GOT3 (cell line): ENCODE measurements at regions not wholly inside any gene's neighbourhood (a gene's known extent, or its start where the extent isn't known, plus 50 kb on each side); places are given as distances from the start of the nearest gene placed in this dataset.
"Not testable (repeated sequence)": the region's sequence is repeated elsewhere in the genome, so short reads cannot be mapped to it uniquely, and the experiment has no call there.

Source experiments
- DNase-seq: peaks from one replicate; lab custom pipeline; 2025; ENCODE audit warnings: mixed read lengths; lab: John Stamatoyannopoulos, UW

DNA sequence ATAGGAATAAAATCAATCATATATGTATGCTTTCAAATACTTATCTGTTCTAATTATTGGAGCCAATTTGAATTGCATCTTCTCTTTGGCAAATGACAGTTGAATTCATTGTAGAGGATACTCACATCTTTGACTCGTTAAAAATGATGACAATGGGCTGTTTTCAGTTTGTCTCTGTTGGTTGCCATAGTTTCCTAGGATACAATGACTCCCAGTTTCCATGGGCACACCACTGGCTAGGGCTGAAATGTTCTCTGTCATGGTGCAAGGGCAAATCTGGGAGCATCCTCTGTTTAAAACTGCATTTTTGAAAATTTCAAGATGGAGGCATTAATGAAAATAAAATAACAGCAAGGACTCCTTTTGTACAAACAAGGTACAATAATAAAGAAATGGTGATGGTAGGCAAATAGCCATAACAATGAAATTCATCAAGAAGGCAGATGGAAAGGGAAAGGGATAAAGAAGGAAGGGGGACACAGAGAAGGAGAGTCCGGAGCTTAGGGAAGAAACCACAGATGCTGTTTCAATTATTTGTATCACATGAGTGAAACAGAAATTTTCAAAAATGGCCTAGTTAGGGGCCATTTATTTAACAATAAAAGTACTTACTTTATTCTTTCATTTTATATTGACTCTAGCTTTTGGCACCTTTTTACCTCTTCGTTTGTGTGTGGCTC lies 378.8 kb upstream of the SEMA6A start:
- no peak for DNase-seq

DNA sequence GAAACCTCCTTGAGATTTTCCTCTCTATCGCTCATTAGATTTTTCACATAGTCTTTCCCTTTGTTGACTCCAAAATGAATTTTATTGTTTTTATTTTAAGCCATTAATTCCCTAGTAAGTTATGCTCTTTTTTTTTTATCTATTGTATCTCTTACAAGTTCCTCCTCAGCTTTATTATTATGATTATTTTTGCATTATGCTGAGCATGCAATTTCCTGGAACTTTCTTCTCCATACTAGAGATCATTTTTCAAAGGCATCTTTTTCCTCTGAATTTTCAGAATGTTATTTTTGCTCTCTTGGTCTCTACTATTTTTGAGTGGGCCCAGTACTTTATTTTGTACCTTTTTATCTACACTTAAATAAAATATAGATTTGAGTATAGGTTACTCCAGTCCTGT lies 376.6 kb upstream of the SEMA6A start:
- no peak for DNase-seq

DNA sequence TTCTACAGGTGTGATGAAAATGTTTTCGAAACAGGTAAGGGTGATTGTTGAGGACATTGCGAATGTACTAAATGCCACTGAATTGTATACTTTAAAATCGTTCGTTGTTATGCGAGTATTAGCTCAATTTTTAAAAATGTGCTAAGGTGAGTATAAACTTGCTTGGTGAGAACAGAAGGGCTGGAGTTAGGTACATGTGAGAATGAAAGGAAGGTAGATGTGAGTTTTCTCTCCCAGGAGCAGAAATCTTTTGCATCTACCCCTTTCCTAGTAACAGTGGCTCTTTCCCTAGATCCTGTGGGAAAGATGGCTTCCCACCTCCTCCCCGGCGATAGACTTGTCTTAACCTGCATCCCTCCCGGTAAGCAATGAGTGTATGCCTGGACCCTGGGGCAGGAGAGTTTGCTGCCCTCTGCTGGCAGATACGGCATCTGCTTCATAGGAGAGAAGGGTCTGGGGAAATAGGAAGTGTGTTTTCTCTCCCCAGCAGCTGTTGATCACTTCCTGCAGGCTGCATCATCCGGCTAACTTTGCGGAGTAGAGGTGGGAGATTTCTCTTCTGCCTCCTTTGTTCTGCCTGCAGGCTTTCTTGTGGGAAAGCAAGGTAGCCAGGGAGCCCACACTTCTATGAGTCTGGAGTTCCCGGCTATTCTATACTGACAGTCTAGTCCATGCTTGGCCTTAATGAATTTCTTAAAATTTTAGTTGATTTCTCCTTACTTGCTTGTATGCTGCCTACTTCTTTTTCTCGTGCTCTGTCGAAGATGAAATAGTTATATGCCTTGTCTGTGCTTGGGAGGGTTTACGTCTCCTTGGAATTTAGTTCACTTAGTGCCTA lies 373.3 kb upstream of the SEMA6A start:
- no peak for DNase-seq

DNA sequence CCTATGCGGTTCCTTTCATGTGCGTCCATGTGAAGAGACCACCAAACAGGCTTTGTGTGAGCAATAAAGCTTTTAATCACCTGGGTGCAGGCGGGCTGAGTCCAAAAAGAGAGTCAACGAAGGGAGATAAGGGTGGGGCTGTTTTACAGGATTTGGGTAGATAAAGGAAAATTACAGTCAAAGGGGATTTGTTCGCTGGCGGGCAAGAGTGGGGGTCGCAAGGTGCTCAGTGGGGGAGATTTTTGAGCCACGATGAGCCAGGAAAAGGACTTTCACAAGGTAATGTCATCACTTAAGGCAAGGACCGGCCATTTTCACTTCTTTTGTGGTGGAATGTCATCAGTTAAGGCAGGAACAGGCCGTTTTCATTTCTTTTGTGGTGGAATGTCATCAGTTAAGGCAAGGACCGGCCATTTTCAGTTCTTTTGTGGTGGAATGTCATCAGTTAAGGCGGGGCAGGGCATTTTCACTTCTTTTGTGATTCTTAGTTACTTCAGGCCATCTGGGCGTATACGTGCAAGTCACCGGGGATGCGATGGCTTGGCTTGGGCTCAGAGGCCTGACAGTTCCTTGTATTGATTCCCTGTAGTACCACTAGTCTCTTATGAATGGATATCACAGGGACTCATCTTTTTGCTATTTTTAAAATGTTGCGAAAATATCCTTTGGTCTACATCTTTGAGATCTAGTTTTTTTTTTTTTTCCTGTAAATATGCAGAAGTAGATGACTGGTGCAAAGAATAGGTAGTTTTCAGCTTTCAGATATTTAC lies 371.2 kb upstream of the SEMA6A start:
- not testable (repeated sequence) for DNase-seq

DNA sequence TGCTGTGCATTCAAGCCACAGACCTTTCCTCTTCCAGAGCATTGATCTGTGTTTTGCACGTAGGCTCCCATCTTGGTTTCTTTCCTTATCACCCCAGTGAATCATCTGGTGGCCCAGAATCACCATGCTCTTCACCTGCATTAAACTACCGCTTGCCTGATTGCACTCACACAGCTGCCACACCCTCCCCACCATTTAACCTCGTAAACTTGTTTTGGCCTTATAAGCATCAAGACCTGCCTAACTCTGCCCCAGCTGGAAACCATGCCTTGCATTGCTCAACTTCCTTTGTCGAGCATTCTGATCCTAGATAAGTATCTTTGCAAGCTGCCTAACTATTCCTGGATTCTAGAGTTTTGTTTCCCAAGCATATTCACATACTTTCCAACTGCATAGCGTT lies 369.6 kb upstream of the SEMA6A start:
- no peak for DNase-seq

DNA sequence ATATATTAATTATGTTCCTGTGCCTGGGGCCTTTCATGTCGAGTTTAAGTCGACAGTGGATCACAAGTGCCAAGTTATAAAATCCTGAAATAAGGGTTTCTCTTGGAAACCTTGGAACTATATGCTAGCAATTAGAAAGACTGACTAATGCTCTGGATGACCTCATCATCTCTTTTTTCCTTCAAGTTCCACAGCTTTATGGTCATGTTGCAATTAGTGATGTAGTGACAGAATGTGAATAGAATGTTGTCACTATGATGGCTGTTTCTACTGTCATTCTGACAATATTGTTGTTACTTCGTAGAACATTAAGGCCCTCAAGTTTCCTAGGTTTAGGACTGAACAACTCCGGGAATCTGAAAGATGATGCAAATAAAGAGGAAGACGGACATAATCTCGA lies 368.0 kb upstream of the SEMA6A start:
- DNase-seq = no peak

DNA sequence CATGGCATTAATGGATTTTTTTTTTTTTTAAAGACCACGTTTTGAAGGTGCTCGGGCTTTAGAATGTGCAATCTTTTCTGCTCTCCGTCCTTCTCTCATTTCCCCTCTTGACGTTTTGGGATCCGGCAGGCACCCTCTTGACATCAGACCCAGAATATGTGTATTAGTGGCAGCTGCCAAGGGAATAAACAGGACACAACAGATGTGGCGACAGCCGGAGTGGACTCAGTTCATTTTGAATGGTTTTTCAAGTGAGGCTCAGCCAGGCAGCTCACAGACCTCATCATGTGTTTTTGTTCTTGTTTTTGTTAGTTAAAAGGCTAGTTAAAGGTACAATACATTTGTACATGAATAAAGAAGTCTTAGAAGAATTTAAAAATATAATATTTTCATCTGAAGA lies 365.0 kb upstream of the SEMA6A start:
- DNase-seq = no peak

DNA sequence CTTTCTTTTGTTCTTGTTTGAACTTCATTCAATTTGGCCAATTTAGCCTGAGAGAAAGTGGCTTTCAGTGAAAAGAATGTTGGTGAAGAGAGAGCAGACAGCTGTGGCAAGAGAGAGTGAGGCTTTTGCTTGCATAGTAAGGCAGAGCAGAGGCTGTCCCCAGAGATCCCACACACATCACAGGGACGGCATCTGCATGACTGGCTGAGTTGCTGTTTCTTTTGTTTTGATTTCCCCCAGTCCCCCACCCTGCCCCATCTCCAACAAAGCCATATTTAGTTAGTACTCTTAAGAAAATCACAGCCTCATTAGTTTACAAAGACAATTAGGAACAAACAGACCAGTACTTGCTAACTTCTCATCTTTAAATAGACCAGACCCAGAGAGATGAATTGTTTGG lies 363.9 kb upstream of the SEMA6A start:
- DNase-seq = no peak

DNA sequence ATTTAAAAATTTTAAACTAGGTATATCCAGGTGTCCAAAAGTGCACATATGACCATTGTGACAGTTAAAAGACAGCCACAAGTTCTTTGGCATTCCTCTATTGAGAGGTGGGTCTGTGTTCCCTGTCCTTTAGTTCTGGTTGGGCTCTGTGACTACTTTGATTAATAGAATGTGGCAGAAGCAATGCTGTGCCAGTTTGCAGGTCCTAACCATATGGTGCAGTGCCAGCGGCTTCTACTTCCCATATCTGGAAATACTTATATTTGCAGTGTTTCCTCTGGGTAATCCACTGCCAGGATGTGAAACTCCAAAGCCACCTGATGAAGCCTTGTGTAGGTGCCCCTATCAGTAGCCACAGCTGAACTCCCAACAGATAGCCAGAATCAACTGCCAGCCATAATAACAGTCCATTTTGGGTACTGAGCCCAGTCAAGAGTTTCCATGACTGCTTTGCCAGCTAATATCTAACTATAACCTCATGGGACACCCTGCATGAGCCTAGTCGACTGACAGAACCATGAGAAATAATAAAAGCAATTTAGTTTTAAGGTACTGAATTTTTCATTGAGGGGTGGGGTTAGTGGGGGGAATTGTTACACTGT lies 361.0 kb upstream of the SEMA6A start:
- no peak for DNase-seq

DNA sequence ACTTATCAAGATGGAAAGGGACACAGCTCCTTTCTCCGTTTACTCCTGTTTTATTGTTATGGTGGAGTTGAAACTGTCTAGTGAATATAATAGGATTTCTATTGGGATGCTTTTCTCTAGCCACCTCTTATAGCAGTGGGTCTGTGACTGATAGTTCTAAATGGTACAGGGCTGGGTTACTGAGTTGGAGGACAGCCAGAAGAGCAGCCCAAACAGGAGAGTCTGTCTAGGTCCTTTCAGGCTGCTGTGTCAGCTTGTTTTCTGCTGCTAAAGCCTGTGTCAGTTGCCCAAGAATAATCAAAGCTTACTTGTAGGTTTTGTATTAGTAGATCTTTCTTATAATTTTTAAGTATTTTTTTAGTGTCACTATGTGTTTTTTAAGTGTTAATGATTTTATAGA lies 356.0 kb upstream of the SEMA6A start:
- DNase-seq = no peak

DNA sequence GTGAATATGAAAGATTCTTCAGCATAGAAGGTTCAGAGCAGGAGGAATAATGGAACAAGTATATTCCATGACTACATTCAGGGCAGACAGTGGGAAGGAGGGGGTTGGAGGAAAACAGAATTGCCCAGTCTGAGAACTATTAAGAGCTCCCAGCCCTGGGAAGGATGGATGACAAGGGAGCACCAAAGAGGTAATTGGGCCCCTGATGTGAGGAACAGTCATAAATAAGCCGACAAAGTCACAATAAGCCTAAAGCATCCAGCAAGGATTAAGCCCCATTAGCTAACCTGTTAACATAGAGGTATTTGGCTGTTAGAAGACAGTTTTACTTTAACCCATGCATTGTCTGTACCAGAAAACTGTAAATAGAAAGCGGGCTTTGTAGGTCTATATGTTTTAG lies 348.7 kb upstream of the SEMA6A start:
- DNase-seq = no peak

DNA sequence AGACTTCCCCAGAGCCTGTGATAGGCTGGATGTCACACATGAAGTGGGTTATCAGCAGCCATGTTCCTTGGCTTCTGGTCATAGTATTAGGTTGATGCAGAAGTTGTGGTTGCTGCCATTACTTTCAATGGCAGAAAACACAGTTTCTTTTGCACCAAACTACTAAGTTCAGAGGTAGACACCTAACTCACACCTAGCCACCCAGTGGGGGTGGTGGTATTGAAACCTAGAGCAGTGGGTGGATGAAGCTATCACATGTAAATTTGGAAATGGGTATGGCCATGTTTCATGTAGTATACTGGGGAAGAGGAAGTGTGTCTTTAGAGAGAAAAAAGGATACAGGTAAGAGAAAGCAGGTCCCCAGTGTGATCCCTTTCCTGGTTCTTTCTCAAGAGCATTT lies 347.9 kb upstream of the SEMA6A start:
- no peak for DNase-seq

DNA sequence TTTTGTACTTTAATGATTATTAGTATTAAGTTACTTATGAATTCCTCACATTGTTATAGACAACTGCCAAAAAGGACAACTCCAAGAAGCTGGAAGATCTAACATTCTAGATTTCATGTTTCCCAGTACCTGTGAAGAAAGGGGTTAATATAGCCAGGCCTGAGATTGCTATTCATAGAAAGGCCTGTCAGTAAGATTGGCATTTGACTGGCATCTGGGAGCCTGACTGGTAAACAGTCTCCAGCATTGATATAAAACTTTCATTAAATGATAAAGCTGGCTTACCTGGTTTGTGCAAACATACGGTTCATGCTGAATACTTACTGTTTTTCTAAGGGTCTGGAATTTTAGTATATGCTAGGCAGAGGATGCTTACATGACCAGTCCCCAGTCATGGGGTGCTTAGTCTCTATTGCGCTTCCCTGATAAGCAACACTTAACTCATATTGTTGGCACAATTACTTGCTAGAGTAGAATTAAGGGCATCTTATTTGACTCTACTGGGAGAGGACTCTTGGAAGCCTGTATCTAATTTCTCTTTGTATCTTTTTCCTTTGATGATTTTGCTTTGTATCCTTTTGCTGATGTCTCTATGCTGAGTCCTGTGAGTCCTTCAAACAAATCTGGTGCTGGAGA lies 340.4 kb upstream of the SEMA6A start:
- no peak for DNase-seq

DNA sequence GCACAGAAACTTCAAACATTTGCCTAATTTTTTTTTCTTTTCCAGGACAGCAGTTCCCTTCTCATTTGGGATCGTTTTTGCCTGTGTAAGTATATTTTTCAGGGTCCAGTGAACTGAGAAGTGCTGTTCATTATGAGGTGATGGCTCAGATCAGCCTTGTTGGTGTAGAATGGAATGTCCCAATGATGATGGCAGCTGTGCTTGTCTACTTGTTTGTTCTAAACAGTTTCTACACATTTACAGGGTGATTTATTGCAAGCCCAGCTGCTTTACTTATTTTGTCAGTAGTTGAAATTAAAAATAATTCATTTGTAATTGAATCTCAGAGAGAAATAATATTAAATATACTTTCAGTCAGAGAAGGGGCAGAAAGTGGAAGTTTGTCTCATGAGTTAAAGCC lies 337.6 kb upstream of the SEMA6A start:
- DNase-seq = no peak

DNA sequence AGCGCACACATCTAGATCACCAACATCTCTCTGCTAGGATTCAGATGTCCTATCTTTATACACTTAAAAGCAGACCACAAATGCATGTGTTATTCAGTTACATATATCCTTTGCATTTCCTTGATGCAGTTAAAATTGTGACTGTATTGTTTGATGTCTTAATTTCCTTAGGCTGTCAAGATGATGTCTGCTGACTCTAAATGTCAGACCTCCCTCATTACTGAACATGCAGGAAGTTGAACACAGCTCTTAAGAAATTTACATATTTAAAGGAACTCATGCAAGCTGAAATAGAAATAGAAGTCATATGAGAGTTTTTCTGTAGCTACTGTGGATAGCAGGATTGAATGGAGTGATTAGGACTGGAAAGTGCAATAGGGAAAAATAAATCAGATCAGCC lies 336.5 kb upstream of the SEMA6A start:
- DNase-seq = no peak

DNA sequence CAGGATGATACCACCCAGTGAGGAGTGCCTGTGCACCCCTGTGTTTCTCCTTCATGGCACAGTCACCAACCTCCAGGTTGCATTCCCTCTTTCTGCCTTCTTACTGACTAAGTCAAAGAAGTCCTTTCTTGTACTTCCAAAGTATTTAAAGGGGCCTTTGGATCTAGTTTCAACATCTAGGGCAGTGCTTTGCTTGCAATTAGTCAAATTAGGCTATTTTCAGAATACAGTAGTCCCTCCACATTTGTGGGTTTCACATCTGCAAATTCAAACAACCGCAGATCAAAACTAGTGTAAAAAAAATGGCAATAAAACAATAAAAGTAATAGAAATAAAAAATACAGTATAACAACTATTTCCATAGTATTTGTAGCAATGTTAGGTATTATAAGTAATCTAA lies 333.9 kb upstream of the SEMA6A start:
- DNase-seq = no peak

DNA sequence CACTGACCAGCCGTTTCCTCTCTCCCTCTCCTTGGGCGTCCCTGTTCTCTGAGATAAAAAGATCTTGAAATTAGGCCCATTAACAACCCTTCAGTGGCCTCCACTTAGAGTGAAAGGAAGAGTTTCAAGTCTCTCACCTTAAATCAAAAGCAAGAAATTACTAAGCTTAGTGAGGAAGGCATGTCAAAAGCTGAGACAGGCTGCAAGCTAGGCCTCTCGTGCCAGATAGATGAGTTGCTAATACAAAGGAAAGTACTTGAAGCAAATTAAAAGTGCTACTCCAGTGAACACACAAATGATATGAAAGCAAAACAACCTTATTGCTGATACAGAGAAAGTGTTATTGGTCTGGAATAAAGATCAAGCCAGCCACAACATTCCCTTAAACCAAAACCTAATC lies 331.3 kb upstream of the SEMA6A start:
- DNase-seq = no peak

DNA sequence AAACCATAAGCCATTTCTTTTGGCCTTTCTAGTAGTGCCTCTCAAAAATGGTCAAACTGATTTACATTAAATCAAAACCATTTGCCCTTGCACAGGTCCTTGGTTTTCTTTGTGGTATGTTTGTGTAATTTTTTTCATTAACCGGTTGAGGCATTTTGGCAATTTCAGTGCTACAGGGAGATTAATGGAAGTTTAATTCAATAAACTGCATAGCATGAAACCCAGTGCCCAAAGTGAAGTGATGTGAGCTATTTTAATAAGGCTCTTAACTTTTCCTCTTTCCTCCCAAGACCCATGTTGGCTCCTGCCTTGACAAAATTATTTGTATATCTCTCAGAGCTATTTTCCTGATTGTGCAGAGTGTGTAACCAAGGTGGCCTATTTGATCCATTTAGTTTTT lies 326.2 kb upstream of the SEMA6A start:
- DNase-seq = no peak

DNA sequence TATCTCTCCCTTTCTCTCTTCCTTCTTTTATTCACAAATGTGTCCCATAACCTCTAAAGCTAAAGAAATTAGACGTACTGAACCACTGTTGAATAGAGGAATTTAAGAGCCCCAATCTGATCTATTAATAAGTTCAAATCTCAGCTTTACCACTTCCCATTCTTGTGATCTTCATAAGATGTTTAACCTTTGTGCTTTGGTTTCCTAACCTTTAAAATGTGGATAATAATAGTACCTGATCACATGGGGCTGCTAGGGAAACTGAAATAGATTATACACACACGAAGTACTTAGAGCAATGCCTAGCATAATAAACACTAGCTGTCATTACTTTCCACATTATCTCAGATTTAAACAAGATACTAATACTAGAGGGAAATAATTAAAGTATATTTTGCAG lies 324.3 kb upstream of the SEMA6A start:
- DNase-seq = no peak

DNA sequence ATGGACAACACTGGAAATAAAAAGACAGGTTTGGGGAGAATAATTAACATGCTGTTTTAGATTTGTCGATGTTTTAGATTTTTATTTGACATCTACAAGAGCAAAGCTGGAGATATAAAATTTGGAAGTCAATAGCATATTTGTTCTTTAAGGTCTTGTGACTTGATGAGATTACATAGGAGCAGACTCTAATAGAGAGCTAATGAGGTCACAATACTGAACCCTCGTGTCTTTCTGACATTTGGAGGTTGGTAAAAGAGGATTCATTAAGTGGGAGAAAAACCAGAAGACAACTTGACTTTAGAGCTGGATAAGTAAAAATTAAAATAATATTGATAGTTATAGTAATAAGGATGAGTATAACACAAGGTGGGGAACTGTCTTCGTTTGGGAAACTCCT lies 322.7 kb upstream of the SEMA6A start:
- no peak for DNase-seq

DNA sequence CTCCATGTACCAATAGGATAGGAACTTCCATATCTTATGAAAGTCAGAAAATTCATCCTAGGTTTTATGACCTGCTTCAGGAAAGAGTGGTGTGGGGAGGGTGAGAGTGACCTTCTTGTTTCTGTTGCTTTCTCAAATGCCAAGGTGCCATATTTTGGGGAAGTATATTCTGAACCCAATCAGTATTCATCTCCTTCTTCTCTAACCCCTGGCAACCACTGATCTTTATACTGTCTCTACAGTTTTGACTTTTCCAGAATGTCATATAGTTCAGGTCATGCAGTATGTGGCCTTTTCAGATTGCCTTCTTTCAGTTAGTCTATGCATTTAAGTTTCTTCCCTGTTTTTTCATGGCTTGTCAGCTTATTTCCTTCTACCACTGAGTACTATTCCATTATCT lies 321.4 kb upstream of the SEMA6A start:
- DNase-seq = no peak

DNA sequence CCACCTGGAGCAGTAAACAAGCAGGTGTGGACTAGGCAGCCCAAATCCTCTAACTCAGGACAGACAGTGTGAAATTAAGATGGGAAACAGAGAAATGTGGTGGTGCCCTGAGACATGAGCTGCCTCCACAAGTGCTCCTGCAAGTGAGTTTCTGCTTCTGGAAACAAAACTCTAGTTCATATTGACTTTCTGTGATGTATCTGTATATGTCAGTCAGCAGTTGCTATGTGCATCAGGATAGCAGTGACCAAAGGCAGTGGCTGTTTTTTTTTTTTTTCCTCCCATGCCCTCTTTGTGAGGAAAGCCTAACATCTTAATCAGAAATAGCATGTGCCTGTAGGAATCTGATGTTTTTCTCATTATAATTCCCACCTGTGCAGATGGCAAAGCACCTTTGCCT lies 318.4 kb upstream of the SEMA6A start:
- DNase-seq = no peak
